NCI-H460 (cell line): ENCODE measurements at regions not wholly inside any gene's neighbourhood (a gene's known extent, or its start where the extent isn't known, plus 50 kb on each side); places are given as distances from the start of the nearest gene placed in this dataset.
"Not testable (repeated sequence)": the region's sequence is repeated elsewhere in the genome, so short reads cannot be mapped to it uniquely, and the experiment has no call there.

ENCODE experiments used
- DNase-seq: peaks from one replicate; pipeline ENCODE4 v3.0.0-alpha.2; 2016; ENCODE audit warnings: low read depth; ENCODE audit errors: extremely low read depth

- no peak for DNase-seq
Measured at GRCh38 chr4:19187691-19188090, 1064.0 kb upstream of the SLIT2 start.

- no peak for DNase-seq
Measured at GRCh38 chr4:19187096-19187495, 1064.6 kb upstream of the SLIT2 start.

GRCh38 chr4:19181631-19182030, 1070.1 kb upstream of the SLIT2 start:
- not testable (repeated sequence) for DNase-seq

- no peak for DNase-seq
Measured at GRCh38 chr4:19178835-19179234, 1072.9 kb upstream of the SLIT2 start.

GRCh38 chr4:19177616-19178015, 1074.1 kb upstream of the SLIT2 start:
- no peak for DNase-seq

GRCh38 chr4:19171832-19172231, 1079.9 kb upstream of the SLIT2 start:
- no peak for DNase-seq

- no peak for DNase-seq
Measured at GRCh38 chr4:19167311-19167710, 1084.4 kb upstream of the SLIT2 start.

GRCh38 chr4:19164334-19164733, 1087.4 kb upstream of the SLIT2 start:
- DNase-seq: no peak

GRCh38 chr4:19159874-19160273, 1091.8 kb upstream of the SLIT2 start:
- no peak for DNase-seq

GRCh38 chr4:19158107-19158809, 1093.4 kb upstream of the SLIT2 start:
- DNase-seq: no peak

GRCh38 chr4:19156786-19157185, 1094.9 kb upstream of the SLIT2 start:
- DNase-seq: no peak

GRCh38 chr4:19155568-19155967, 1096.1 kb upstream of the SLIT2 start:
- DNase-seq: no peak

- not testable (repeated sequence) for DNase-seq
Measured at GRCh38 chr4:19154267-19154666, 1097.4 kb upstream of the SLIT2 start.

GRCh38 chr4:19152264-19152663, 1099.4 kb upstream of the SLIT2 start:
- DNase-seq: no peak

- no peak for DNase-seq
Measured at GRCh38 chr4:19151684-19152083, 1100.0 kb upstream of the SLIT2 start.

- DNase-seq: no peak
Measured at GRCh38 chr4:19146038-19146437, 1105.7 kb upstream of the SLIT2 start.

- no peak for DNase-seq
Measured at GRCh38 chr4:19135895-19136633, 1114.5 kb upstream of the LCORL start.

- DNase-seq: no peak
Measured at GRCh38 chr4:19134685-19135084, 1113.1 kb upstream of the LCORL start.

- no peak for DNase-seq
Measured at GRCh38 chr4:19133315-19133714, 1111.8 kb upstream of the LCORL start.

- DNase-seq: no peak
Measured at GRCh38 chr4:19130866-19131265, 1109.3 kb upstream of the LCORL start.

GRCh38 chr4:19128176-19128575, 1106.6 kb upstream of the LCORL start:
- no peak for DNase-seq

- DNase-seq: no peak
Measured at GRCh38 chr4:19126903-19127302, 1105.3 kb upstream of the LCORL start.
